OCI-LY3 (cell line): ENCODE measurements at regions not wholly inside any gene's neighbourhood (a gene's known extent, or its start where the extent isn't known, plus 50 kb on each side); places are given as distances from the start of the nearest gene placed in this dataset.

Experiments used
- EZH2phosphoT487 ChIP-seq: fragments of 200-600 bp; shearing (Covaris generic); IDR thresholded peaks from 2 replicates; pipeline ENCODE4 v1.6.1; 2018; ENCODE audit warnings: antibody characterized with exemption, mixed run types, low read depth
- TF ChIP-seq, protein P1 (sequence below): fragments of 200-600, 300-600 bp; sonication (generic); IDR thresholded peaks from 2 replicates; pipeline ENCODE4 v1.5.1; 2014; ENCODE audit warnings: antibody characterized with exemption, low read length, low read depth

- TF ChIP-seq, protein P1, sequence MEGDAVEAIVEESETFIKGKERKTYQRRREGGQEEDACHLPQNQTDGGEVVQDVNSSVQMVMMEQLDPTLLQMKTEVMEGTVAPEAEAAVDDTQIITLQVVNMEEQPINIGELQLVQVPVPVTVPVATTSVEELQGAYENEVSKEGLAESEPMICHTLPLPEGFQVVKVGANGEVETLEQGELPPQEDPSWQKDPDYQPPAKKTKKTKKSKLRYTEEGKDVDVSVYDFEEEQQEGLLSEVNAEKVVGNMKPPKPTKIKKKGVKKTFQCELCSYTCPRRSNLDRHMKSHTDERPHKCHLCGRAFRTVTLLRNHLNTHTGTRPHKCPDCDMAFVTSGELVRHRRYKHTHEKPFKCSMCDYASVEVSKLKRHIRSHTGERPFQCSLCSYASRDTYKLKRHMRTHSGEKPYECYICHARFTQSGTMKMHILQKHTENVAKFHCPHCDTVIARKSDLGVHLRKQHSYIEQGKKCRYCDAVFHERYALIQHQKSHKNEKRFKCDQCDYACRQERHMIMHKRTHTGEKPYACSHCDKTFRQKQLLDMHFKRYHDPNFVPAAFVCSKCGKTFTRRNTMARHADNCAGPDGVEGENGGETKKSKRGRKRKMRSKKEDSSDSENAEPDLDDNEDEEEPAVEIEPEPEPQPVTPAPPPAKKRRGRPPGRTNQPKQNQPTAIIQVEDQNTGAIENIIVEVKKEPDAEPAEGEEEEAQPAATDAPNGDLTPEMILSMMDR: no peak
- TF ChIP-seq EZH2phosphoT487: no peak
Measured at GRCh38 chr9:88230612-88231011, 92.3 kb upstream of the SPATA31C2 start.
